SK-N-SH treated with all-trans-retinoic acid at 6 μM for 48 hours (cell line): ENCODE measurements at regions not wholly inside any gene's neighbourhood (a gene's known extent, or its start where the extent isn't known, plus 50 kb on each side); places are given as distances from the start of the nearest gene placed in this dataset.

ENCODE experiments used
- CSDC2 ChIP-seq: fragments of 250-450 bp; sonication (Bioruptor Pico); IDR thresholded peaks from 2 replicates; pipeline ENCODE4 v1.5.0; 2020; ENCODE audit warnings: mild to moderate bottlenecking, moderate library complexity
- GLIS3 ChIP-seq: fragments of 250-450 bp; sonication (Bioruptor Pico); IDR thresholded peaks from 2 replicates; pipeline ENCODE4 v1.5.0; 2020; ENCODE audit warnings: mild to moderate bottlenecking, moderate library complexity
- POU6F1 ChIP-seq: fragments of 250-450 bp; sonication (Bioruptor Pico); IDR thresholded peaks from 2 replicates; pipeline ENCODE4 v1.8.0; 2021; ENCODE audit warnings: low read depth, mild to moderate bottlenecking, moderate library complexity, borderline replicate concordance
- SNAI2 ChIP-seq: fragments of 250-450 bp; sonication (Bioruptor Pico); IDR thresholded peaks from 2 replicates; pipeline ENCODE4 v1.5.0; 2020; ENCODE audit warnings: mild to moderate bottlenecking, moderate library complexity
- TOX ChIP-seq: fragments of 250-450 bp; sonication (Bioruptor Pico); IDR thresholded peaks from 2 replicates; pipeline ENCODE4 v1.8.0; 2021; ENCODE audit warnings: mild to moderate bottlenecking, moderate library complexity, borderline replicate concordance
- TSHZ2 ChIP-seq: fragments of 250-450 bp; sonication (Bioruptor Pico); IDR thresholded peaks from 2 replicates; pipeline ENCODE4 v1.5.0; 2020; ENCODE audit warnings: mild to moderate bottlenecking, moderate library complexity
- ZC3H10 ChIP-seq: fragments of 250-450 bp; sonication (Bioruptor Pico); IDR thresholded peaks from 2 replicates; pipeline ENCODE4 v1.5.1; 2021; ENCODE audit warnings: mild to moderate bottlenecking, moderate library complexity
- ZFP3 ChIP-seq: fragments of 250-450 bp; sonication (Bioruptor Pico); IDR thresholded peaks from 2 replicates; pipeline ENCODE4 v1.5.0; 2020; ENCODE audit warnings: mild to moderate bottlenecking, moderate library complexity
- ZFP30 ChIP-seq: fragments of 450-650 bp; formaldehyde crosslinking; IDR thresholded peaks from 2 replicates; pipeline ENCODE4 v1.5.0; 2022; ENCODE audit warnings: mild to moderate bottlenecking, moderate library complexity
- ZNF70 ChIP-seq: fragments of 450-650 bp; formaldehyde crosslinking; IDR thresholded peaks from 2 replicates; pipeline ENCODE4 v1.5.0; 2020; ENCODE audit warnings: mild to moderate bottlenecking, moderate library complexity
- ZNF8 ChIP-seq: fragments of 450-650 bp; formaldehyde crosslinking; IDR thresholded peaks from 2 replicates; pipeline ENCODE4 v1.5.0; 2020; ENCODE audit warnings: mild to moderate bottlenecking, moderate library complexity
- TF ChIP-seq, protein P1 (sequence below): fragments of 250-450 bp; sonication (Bioruptor Pico); IDR thresholded peaks from 2 replicates; pipeline ENCODE4 v1.8.0; 2020; ENCODE audit warnings: mild to moderate bottlenecking, moderate library complexity, borderline replicate concordance
- TF ChIP-seq, protein P2 (sequence below): fragments of 250-450 bp; sonication (Bioruptor Pico); IDR thresholded peaks from 2 replicates; pipeline ENCODE4 v1.5.1; 2021; ENCODE audit warnings: mild to moderate bottlenecking, moderate library complexity

GRCh38 chr1:64363111-64363510 is 106.8 kb upstream of the CACHD1 start:
- TF ChIP-seq ZFP3 (CRISPR knock-in tag) (no peak), GLIS3 (CRISPR knock-in tag) (no peak), ZNF70 (CRISPR knock-in tag) (no peak), TOX (CRISPR knock-in tag) (no peak), ZC3H10 (CRISPR knock-in tag) (no peak), ZNF8 (no peak), ZFP30 (CRISPR knock-in tag) (no peak), CSDC2 (CRISPR knock-in tag) (no peak), SNAI2 (CRISPR knock-in tag) (no peak), POU6F1 (CRISPR knock-in tag) (no peak), TSHZ2 (CRISPR knock-in tag) (no peak)
- TF ChIP-seq, protein P1, sequence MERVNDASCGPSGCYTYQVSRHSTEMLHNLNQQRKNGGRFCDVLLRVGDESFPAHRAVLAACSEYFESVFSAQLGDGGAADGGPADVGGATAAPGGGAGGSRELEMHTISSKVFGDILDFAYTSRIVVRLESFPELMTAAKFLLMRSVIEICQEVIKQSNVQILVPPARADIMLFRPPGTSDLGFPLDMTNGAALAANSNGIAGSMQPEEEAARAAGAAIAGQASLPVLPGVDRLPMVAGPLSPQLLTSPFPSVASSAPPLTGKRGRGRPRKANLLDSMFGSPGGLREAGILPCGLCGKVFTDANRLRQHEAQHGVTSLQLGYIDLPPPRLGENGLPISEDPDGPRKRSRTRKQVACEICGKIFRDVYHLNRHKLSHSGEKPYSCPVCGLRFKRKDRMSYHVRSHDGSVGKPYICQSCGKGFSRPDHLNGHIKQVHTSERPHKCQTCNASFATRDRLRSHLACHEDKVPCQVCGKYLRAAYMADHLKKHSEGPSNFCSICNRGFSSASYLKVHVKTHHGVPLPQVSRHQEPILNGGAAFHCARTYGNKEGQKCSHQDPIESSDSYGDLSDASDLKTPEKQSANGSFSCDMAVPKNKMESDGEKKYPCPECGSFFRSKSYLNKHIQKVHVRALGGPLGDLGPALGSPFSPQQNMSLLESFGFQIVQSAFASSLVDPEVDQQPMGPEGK (CRISPR knock-in tag): no peak
- TF ChIP-seq, protein P2, sequence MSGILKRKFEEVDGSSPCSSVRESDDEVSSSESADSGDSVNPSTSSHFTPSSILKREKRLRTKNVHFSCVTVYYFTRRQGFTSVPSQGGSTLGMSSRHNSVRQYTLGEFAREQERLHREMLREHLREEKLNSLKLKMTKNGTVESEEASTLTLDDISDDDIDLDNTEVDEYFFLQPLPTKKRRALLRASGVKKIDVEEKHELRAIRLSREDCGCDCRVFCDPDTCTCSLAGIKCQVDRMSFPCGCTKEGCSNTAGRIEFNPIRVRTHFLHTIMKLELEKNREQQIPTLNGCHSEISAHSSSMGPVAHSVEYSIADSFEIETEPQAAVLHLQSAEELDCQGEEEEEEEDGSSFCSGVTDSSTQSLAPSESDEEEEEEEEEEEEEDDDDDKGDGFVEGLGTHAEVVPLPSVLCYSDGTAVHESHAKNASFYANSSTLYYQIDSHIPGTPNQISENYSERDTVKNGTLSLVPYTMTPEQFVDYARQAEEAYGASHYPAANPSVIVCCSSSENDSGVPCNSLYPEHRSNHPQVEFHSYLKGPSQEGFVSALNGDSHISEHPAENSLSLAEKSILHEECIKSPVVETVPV (CRISPR knock-in tag): no peak
